ENCODE measurements at regions not wholly inside any gene's neighbourhood (a gene's known extent, or its start where the extent isn't known, plus 50 kb on each side); places are given as distances from the start of the nearest gene placed in this dataset.
"Not testable (repeated sequence)": the region's sequence is repeated elsewhere in the genome, so short reads cannot be mapped to it uniquely, and the experiment has no call there.

GRCh38 chr7:81831883-81832282, 62.0 kb upstream of the HGF start:
- no peak for DNase-seq

GRCh38 chr7:81829511-81829910, 59.7 kb upstream of the HGF start:
- DNase-seq = not testable (repeated sequence)

GRCh38 chr7:81822811-81823210, 53.0 kb upstream of the HGF start:
- no peak for DNase-seq

DNA sequence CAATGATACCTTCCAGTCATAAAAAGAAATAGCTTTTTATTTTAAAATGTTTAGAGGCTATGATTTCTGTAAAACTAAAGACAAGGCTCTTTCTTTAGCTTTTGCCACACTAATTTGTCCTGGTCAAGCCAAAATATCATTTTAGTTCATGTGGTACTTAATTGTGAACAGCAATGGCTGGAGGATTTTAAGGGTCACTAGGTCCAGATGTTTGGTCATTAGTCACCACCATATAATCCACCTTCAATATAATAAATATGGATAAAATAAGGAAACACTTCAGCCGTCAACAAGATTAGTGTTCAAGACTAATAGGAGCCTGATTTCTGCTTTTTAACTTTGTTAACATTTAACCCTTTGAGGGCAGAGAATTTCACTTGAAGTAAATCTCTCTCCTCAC, 50.0 kb upstream of the HGF start:
- DNase-seq = no peak

Data from hematopoietic multipotent progenitor cell treated with erythropoietin and hydrocortisone succinate and interleukin-3 and kit ligand, for 4 days (in vitro differentiated cells).